ENCODE measurements at regions not wholly inside any gene's neighbourhood (a gene's known extent, or its start where the extent isn't known, plus 50 kb on each side); places are given as distances from the start of the nearest gene placed in this dataset.

- no peak for TF ChIP-seq POLR2AphosphoS5 (IDR thresholded peaks at IDR 0.05; ENCODE audit: low read depth, low read length)
- no peak for TF ChIP-seq TAF1 (IDR thresholded peaks at IDR 0.05; ENCODE audit: borderline replicate concordance, insufficient read depth, low read length)
Measured at GRCh38 chr21:32130031-32130891, 148.6 kb downstream of the MIS18A start.

Measured in PFSK-1 (cell line).